ENCODE measurements at regions not wholly inside any gene's neighbourhood (a gene's known extent, or its start where the extent isn't known, plus 50 kb on each side); places are given as distances from the start of the nearest gene placed in this dataset.
"Not testable (repeated sequence)": the region's sequence is repeated elsewhere in the genome, so short reads cannot be mapped to it uniquely, and the experiment has no call there.

GRCh38 chr4:189497516-189497915, 443.2 kb upstream of the FRG1 start:
- no peak for DNase-seq

GRCh38 chr4:189497996-189498395, 442.7 kb upstream of the FRG1 start:
- DNase-seq, result no peak

GRCh38 chr4:189498457-189498856, 442.2 kb upstream of the FRG1 start:
- DNase-seq, result no peak

GRCh38 chr4:189499696-189500095, 441.0 kb upstream of the FRG1 start:
- no peak for DNase-seq

GRCh38 chr4:189500970-189501369, 439.7 kb upstream of the FRG1 start:
- no peak for DNase-seq

GRCh38 chr4:189502841-189503435, 437.7 kb upstream of the FRG1 start:
- no peak for DNase-seq

GRCh38 chr4:189504220-189504619, 436.5 kb upstream of the FRG1 start:
- no peak for DNase-seq

- DNase-seq, result no peak
Measured at GRCh38 chr4:189505380-189505779, 435.3 kb upstream of the FRG1 start.

- DNase-seq, result no peak
Measured at GRCh38 chr4:189506080-189506479, 434.6 kb upstream of the FRG1 start.

- DNase-seq, result no peak
Measured at GRCh38 chr4:189507060-189507459, 433.6 kb upstream of the FRG1 start.

GRCh38 chr4:189510601-189511000, 430.1 kb upstream of the FRG1 start:
- DNase-seq, result no peak

- DNase-seq, result no peak
Measured at GRCh38 chr4:189511581-189511980, 429.1 kb upstream of the FRG1 start.

- DNase-seq, result no peak
Measured at GRCh38 chr4:189513421-189513820, 427.3 kb upstream of the FRG1 start.

- DNase-seq, result no peak
Measured at GRCh38 chr4:189514209-189514608, 426.5 kb upstream of the FRG1 start.

GRCh38 chr4:189516902-189517301, 423.8 kb upstream of the FRG1 start:
- DNase-seq, result no peak

- DNase-seq, result no peak
Measured at GRCh38 chr4:189519186-189519585, 421.5 kb upstream of the FRG1 start.

- DNase-seq, result no peak
Measured at GRCh38 chr4:189525304-189525703, 415.4 kb upstream of the FRG1 start.

GRCh38 chr4:189530848-189531247, 409.8 kb upstream of the FRG1 start:
- no peak for DNase-seq

- DNase-seq, result peak; percentile 11
Measured at GRCh38 chr4:189533603-189534002, 407.1 kb upstream of the FRG1 start.

GRCh38 chr4:189547559-189547958, 393.1 kb upstream of the FRG1 start:
- no peak for DNase-seq

GRCh38 chr4:189548484-189549125, 392.1 kb upstream of the FRG1 start:
- no peak for DNase-seq

- not testable (repeated sequence) for DNase-seq
Measured at GRCh38 chr4:189551931-189552670, 388.6 kb upstream of the FRG1 start.

GRCh38 chr4:189560605-189561004, 380.1 kb upstream of the FRG1 start:
- not testable (repeated sequence) for DNase-seq

GRCh38 chr4:189563751-189564150, 376.9 kb upstream of the FRG1 start:
- DNase-seq, result not testable (repeated sequence)
